HG02759 (cell line): ENCODE measurements at regions not wholly inside any gene's neighbourhood (a gene's known extent, or its start where the extent isn't known, plus 50 kb on each side); places are given as distances from the start of the nearest gene placed in this dataset.
"Not testable (repeated sequence)": the region's sequence is repeated elsewhere in the genome, so short reads cannot be mapped to it uniquely, and the experiment has no call there.

ENCODE experiments used
- ATAC-seq: cut with Tn5 transposase; IDR thresholded peaks from one replicate; pipeline ENCODE4 v1.9.1; 2021; ENCODE audit warnings: mild to moderate bottlenecking, moderate library complexity; ENCODE audit not compliant: unreplicated experiment

- ATAC-seq = no peak
Measured at GRCh38 chrX:128436397-128437103, 384.3 kb upstream of the ACTRT1 start.

- ATAC-seq = no peak
Measured at GRCh38 chrX:128425546-128425945, 373.3 kb upstream of the ACTRT1 start.

- ATAC-seq = no peak
Measured at GRCh38 chrX:128408842-128409241, 356.6 kb upstream of the ACTRT1 start.

GRCh38 chrX:128396601-128397000 lies 344.4 kb upstream of the ACTRT1 start:
- no peak for ATAC-seq

- not testable (repeated sequence) for ATAC-seq
Measured at GRCh38 chrX:128383846-128384245, 331.6 kb upstream of the ACTRT1 start.

- no peak for ATAC-seq
Measured at GRCh38 chrX:128365492-128365891, 313.3 kb upstream of the ACTRT1 start.

GRCh38 chrX:128335671-128336070 lies 283.5 kb upstream of the ACTRT1 start:
- no peak for ATAC-seq

- no peak for ATAC-seq
Measured at GRCh38 chrX:128334821-128335220, 282.6 kb upstream of the ACTRT1 start.

- ATAC-seq = no peak
Measured at GRCh38 chrX:128310912-128311311, 258.7 kb upstream of the ACTRT1 start.

GRCh38 chrX:128309311-128309710 lies 257.1 kb upstream of the ACTRT1 start:
- ATAC-seq = no peak

GRCh38 chrX:128294198-128294597 lies 242.0 kb upstream of the ACTRT1 start:
- ATAC-seq = no peak

- ATAC-seq = no peak
Measured at GRCh38 chrX:128287693-128288092, 235.5 kb upstream of the ACTRT1 start.

- no peak for ATAC-seq
Measured at GRCh38 chrX:128250621-128251020, 198.4 kb upstream of the ACTRT1 start.

GRCh38 chrX:128216364-128216763 lies 164.2 kb upstream of the ACTRT1 start:
- ATAC-seq = no peak

- no peak for ATAC-seq
Measured at GRCh38 chrX:128165884-128166408, 113.7 kb upstream of the ACTRT1 start.

GRCh38 chrX:128156204-128156603 lies 104.0 kb upstream of the ACTRT1 start:
- no peak for ATAC-seq

GRCh38 chrX:128142745-128143144 lies 90.5 kb upstream of the ACTRT1 start:
- ATAC-seq = no peak

GRCh38 chrX:128106630-128107029 lies 54.4 kb upstream of the ACTRT1 start:
- no peak for ATAC-seq

GRCh38 chrX:128105659-128106058 lies 53.5 kb upstream of the ACTRT1 start:
- no peak for ATAC-seq
